ENCODE measurements at regions not wholly inside any gene's neighbourhood (a gene's known extent, or its start where the extent isn't known, plus 50 kb on each side); places are given as distances from the start of the nearest gene placed in this dataset.
"Not testable (repeated sequence)": the region's sequence is repeated elsewhere in the genome, so short reads cannot be mapped to it uniquely, and the experiment has no call there.

DNA sequence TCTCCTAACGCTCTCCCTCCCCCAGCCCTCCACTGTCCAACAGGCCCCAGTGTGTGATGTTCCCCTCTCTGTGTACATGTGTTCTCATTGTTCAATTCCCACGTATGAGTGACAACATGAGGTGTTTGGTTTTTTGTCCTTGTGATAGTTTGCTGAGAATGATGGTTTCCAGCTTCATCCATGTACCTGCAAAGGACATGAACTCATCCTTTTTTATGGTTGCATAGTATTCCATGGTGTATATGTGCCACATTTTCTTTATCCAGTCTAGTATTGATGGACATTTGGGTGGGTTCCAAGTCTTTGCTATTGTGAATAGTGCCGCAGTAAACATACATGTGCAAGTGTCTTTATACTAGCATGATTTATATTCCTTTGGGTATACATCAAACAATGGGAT, 347.4 kb downstream of the MAGEE1 start:
- not testable (repeated sequence) for DNase-seq (ENCODE audit: low spot score in 2 of 2); H3K36me3 Mint-ChIP-seq; ATAC-seq; H3K27ac Mint-ChIP-seq
- H3K9me3 Mint-ChIP-seq: peaks cover 0 to 10% of the 10 kb centered on the region in 2 donors

DNA sequence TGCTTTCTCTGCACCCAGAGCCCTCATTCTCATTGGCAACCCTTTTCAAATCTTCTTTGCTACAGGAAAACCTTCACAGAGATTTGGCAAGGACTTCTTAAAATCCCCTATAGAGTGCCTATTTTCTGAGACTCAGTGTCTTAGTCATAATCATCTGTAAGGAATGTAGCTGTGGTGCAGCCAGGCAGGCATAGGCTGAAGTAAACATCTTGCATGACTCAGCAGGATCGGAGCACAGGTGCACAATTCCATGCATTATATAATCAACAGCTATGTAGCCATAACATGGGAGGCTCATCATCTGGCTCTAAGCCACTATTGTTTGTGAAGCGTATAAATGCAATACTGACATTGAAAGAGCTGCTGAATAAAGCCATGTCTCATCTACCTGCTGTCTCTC, 368.8 kb downstream of the MAGEE1 start:
- Mint-ChIP-seq H3K36me3 (no peaks in the 10 kb centered on the region), H3K9me3 (no peaks in the 10 kb centered on the region), H3K27ac (no peak overlapping the region)
- ATAC-seq (no peak), DNase-seq (ENCODE audit: low spot score in 2 of 2) (no peak)

DNA sequence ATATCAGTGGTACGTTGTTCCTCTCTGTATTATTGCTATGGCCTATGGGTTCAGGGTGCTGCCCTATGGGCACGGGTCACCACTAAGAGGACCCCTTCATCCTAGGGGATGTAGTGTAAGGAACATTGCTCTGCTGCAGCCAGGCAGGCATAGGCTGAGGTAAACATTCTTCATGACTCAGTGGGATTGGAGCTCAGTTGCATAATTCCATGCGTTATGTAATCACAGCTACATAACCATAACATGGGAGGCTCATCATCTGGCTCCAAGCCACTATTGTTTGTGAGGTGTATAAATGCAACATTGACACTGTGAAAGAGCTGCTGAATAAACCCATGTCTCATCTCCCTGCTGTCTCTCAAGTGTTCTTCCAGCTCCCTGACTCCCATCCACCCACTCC, 375.2 kb downstream of the MAGEE1 start:
- Mint-ChIP-seq H3K9me3 (no peaks in the 10 kb centered on the region), H3K36me3 (no peaks in the 10 kb centered on the region), H3K27ac (no peak overlapping the region)
- DNase-seq (ENCODE audit: low spot score in 2 of 2) (no peak), ATAC-seq (no peak)

DNA sequence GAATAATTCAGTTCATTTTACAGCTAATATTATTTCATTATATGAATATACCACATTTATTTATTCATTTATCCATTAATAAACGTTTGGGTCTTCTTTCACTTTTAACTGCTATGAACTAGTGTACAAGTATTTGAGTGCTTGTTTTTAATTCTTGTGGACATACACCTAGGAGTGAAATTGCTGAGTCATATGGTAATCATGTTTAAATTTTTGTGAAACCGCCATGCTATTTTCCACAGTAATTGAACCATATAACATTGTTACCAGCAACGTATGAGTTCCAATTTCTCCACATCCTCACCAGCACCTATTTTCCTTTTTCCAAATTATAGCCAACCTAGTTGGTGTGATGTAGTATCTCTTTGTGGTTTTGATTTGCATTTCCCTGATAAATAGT, 388.2 kb downstream of the MAGEE1 start:
- Mint-ChIP-seq H3K27ac (no peak overlapping the region), H3K9me3 (no peaks in the 10 kb centered on the region), H3K36me3 (no peaks in the 10 kb centered on the region)
- no peak for ATAC-seq
- no peak for DNase-seq (ENCODE audit: low spot score in 2 of 2)

DNA sequence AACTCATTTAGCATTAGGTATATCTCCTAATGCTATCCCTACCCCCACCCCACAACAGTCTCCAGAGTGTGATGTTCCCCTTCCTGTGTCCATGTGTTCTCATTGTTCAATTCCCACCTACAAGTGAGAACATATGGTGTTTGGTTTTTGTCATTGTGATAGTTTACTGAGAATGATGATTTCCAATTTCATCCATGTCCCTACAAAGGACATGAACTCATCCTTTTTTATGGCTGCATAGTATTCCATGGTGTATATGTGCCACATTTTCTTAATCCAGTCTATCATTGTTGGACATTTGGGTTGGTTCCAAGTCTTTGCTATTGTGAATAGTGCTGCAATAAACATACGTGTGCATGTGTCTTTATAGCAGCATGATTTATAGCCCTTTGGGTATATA, 389.8 kb downstream of the MAGEE1 start:
- not testable (repeated sequence) for DNase-seq (ENCODE audit: low spot score in 2 of 2); H3K9me3 Mint-ChIP-seq; ATAC-seq; H3K27ac Mint-ChIP-seq; H3K36me3 Mint-ChIP-seq

DNA sequence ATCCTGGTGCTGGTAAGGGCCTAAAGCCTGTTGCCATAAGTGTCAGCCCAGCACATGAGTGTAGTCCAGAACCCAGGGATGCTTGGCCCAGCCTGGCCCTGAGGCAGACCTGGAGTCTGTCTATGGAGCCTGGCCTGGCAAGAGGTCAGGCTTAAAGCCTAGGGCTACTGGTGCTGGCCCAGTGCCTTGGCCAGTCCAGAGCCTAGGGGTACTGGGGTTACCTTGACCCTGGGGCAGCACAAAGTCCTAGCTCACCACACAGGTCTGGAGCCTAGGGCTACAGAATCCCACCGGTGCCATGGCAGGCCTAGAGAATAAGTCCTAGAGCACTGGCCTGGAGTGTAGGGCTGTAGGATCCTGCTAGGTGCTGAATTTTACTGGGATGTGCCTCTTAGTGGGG, 393.8 kb downstream of the MAGEE1 start:
- DNase-seq (ENCODE audit: low spot score in 2 of 2) (no peak), ATAC-seq (no peak)
- Mint-ChIP-seq H3K27ac (no peak overlapping the region), H3K36me3 (no peaks in the 10 kb centered on the region), H3K9me3 (no peaks in the 10 kb centered on the region)

DNA sequence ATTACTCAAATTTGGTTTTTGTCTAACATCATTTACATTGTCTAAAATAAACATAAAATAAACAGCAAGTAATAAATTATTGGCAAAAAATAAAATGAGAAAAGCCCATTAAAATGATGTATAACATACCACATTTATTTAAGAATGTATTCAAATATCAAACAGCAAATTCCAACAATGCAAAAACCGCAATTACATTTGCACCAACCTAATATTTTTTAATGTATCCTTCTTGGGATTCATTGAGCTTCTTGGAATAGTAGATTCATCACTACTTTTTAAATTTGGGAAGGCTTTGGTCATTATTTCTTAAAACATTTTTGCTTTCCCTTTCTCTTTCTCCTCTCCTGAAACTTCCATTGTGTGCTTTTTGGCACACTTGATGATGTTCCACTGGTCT, 400.2 kb downstream of the MAGEE1 start:
- DNase-seq (ENCODE audit: low spot score in 2 of 2): no peak
- ATAC-seq: no peak
- Mint-ChIP-seq H3K9me3 (no peaks in the 10 kb centered on the region), H3K27ac (no peak overlapping the region), H3K36me3 (no peaks in the 10 kb centered on the region)

DNA sequence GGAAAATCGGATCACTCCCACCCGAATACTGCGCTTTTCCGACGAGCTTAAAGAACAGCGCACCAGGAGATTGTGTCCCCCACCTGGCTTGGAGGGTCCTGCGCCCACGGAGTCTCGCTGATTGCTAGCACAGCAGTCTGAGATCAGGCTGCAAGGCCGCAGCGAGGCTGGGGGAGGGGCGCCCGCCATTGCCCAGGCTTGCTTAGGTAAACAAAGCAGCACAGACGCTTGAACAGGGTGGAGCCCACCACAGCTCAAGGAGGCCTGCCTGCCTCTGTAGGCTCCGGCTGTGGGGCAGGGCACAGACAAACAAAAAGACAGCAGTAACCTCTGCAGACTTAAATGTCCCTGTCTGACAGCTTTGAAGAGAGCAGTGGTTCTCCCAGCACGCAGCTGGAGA, 413.4 kb downstream of the MAGEE1 start:
- peaks cover 0 to 17% of the 10 kb centered on the region in 2 donors for H3K36me3 Mint-ChIP-seq
- DNase-seq (ENCODE audit: low spot score in 2 of 2); H3K27ac Mint-ChIP-seq; H3K9me3 Mint-ChIP-seq; ATAC-seq: not testable (repeated sequence)

DNA sequence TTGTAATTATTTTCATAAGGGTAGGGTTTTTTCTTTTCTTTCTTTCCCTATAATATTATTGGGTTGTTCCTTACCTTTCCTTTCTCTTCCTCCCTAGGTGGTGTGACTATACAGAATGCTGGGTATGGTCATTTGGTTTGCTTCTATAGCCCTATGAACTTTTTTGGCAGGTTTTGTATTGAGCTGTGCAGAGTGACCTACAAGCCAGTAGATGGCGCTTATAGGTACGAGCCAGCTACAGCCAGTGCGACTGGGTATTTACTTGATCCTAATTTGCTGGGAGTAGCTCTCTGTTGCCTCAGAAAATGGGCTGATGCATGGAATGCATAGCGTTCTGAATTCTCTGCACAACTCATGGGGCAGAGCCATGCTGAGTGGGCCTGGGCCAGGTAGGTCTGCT, 423.3 kb downstream of the MAGEE1 start:
- Mint-ChIP-seq H3K36me3 (no peaks in the 10 kb centered on the region), H3K9me3 (peaks cover 4 to 7% of the 10 kb centered on the region in 2 donors), H3K27ac (no peak overlapping the region)
- ATAC-seq: no peak
- DNase-seq (ENCODE audit: low spot score in 2 of 2): no peak

DNA sequence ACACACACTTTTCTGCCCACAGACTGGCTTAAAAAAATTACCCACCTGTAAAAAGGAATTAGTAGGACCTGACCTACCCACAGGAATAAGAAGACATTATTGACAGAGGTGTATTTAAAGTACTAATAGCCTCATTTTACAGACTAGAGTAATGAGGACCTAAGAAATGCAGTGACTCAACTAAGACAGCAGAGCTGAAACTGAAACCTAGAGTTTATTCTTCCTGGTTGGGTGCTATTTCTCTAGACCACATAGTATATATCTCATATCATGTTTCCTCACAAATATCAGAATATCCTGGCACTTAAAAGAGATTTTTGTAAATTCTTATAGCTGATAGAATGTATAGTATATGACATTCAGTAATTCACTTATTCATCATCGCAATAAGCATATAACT, 435.0 kb downstream of the MAGEE1 start:
- Mint-ChIP-seq H3K36me3 (no peaks in the 10 kb centered on the region), H3K27ac (no peak overlapping the region), H3K9me3 (no peaks in the 10 kb centered on the region)
- DNase-seq (ENCODE audit: low spot score in 2 of 2) (no peak), ATAC-seq (no peak)

DNA sequence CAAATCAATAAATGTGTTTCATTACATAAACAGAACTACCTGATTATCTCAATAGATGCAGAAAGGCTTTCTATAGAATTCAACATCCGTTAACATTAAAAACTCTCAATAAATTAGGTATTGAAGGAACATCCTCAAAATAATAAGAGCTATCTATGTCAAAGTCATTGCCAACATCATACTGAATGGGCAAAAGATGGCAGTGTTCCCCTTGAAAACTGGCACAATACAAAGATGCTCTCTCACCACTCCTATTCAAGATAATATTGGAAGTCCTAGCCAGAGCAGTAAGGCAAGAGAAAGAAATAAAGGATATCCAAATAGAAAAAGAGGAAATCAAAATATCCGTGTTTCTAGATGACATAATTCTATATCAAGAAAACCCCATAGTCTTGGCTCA, 466.4 kb downstream of the MAGEE1 start:
- Mint-ChIP-seq H3K36me3 (peaks cover 0 to 15% of the 10 kb centered on the region in 2 donors), H3K9me3 (peaks cover 4 to 8% of the 10 kb centered on the region in 2 donors), H3K27ac (no peak overlapping the region)
- DNase-seq (ENCODE audit: low spot score in 2 of 2) (no peak), ATAC-seq (no peak)

DNA sequence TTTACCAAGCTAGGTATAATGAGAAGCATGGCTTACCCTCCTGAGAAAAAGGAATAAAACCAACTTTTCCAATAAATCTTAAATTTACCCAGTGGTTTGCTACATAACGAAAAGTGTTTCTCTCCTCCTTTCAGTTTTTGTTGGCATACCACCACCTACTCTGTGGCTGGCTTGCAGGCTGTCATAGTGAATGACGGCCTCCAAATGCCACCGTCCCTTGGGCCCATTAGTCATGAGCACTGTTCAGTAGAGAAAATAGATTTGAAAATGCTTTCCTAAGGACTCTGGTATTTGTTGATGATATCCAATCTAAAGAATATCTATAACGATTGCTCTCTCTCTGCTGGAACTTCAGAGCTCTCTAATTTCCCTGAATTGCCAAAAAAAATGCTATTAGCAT, 488.3 kb downstream of the MAGEE1 start:
- H3K36me3 Mint-ChIP-seq: no peaks in the 10 kb centered on the region
- no peak for DNase-seq (ENCODE audit: low spot score in 2 of 2)
- ATAC-seq: no peak
- H3K9me3 Mint-ChIP-seq: no peaks in the 10 kb centered on the region
- H3K27ac Mint-ChIP-seq: no peak overlapping the region

DNA sequence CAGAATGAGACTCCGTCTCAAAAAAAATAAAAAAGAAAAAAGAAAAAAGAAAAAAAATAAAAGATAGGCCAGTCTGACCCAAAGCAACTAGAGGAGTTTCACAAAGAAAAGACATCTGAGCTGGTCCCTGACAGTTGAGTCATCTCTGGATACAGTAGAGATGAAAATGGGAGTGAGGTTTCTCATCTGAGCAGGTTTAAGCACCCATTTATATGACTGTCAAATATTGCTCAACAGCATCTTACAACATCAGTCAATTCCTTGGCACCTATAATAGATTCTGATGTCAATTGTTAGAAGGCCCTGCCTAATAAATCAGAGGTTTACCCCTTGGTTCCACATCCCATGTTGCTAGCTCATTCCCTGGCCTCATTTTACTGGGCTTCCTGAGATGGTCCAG, 490.5 kb downstream of the MAGEE1 start:
- Mint-ChIP-seq H3K36me3 (no peaks in the 10 kb centered on the region), H3K9me3 (no peaks in the 10 kb centered on the region)

DNA sequence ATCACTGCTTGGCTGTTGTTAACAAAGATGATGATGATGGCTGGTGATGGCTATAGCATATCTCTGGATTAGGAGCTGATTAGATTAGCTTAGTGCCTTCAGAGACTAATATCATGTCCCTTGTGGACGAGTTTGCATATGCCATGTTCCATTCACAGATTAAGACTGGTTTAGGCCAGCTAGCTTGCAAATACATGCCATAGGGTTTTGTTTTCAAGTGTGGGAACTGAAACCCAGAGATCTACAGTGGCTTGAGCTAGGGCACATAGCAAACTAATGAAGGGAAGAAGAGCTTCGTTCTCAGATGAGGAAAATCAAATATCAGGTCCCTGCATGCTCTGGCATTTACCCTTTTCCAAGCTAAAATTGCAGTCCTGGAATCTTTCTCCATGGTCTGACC, 492.3 kb downstream of the MAGEE1 start:
- Mint-ChIP-seq H3K9me3 (no peaks in the 10 kb centered on the region), H3K27ac (no peak overlapping the region), H3K36me3 (no peaks in the 10 kb centered on the region)
- no peak for ATAC-seq
- DNase-seq (ENCODE audit: low spot score in 2 of 2): no peak

More for the DNA sequence above, 490.5 kb downstream of the MAGEE1 start:
- ATAC-seq: no peak
- no peak overlapping the region for H3K27ac Mint-ChIP-seq
- no peak for DNase-seq (ENCODE audit: low spot score in 2 of 2)

DNA sequence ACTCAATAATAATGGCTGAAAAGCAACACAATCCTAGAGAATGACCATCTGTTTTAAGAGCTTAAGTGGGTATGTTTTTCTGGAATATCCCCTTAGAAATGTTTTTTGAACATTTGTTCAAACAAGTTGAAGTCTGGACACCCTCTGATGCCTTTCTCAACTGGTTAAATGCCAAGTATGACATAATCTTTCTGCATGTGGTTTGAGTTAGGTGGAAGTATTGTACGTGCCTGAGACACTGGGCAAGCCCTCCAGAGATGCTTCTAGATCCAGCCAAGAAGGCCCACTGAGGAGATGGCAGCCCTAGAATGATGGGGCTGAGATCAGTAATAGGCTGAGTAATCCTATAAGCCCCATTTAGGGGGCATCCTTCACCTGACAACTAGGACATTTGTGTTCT, 493.1 kb downstream of the MAGEE1 start:
- DNase-seq (ENCODE audit: low spot score in 2 of 2) (no peak), ATAC-seq (no peak)
- H3K36me3 Mint-ChIP-seq: no peaks in the 10 kb centered on the region
- H3K9me3 Mint-ChIP-seq: no peaks in the 10 kb centered on the region
- H3K27ac Mint-ChIP-seq: no peak overlapping the region

DNA sequence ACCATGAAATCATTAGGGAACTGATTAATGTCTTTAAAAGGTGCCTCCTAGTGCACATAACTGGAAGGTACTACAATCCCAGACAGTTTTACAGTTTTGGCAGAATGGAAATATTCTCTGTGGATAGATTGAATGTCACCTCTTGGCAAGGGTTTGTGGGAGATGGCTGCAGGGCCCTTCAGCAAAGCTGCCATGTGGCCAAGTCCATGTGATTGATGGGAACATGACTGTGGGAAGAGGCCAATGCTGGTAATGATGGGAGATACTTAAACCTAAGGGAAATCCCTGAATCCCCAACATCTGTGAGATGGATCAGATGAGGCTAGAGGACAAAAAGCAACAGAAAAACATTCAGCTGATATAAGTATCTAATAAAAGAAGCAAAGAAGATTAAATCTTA, 493.7 kb downstream of the MAGEE1 start:
- Mint-ChIP-seq H3K9me3 (no peaks in the 10 kb centered on the region), H3K27ac (no peak overlapping the region), H3K36me3 (no peaks in the 10 kb centered on the region)
- no peak for DNase-seq (ENCODE audit: low spot score in 2 of 2)
- no peak for ATAC-seq

DNA sequence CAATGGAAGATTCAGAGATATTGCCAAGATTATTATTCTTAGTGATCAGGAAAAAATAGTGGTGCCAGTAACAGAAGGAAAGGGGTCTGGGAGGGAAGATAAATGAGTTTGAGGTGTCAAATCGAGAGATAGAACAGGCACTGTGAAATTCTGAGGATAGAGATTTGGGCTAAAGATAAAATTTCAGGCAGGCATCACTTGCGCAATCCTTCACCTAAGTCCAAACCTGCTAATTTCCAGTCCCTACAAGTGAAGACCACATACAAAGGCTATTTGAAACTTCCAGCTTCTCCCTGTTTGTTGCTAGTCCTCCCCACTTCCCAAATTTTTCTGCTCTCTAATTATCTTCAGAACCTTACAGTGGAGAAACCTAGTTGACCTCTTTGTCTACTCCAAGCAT, 494.6 kb downstream of the MAGEE1 start:
- Mint-ChIP-seq H3K27ac (no peak overlapping the region), H3K36me3 (no peaks in the 10 kb centered on the region), H3K9me3 (peaks cover 0 to under 1% of the 10 kb centered on the region in 2 donors)
- DNase-seq (ENCODE audit: low spot score in 2 of 2): no peak
- ATAC-seq: no peak

DNA sequence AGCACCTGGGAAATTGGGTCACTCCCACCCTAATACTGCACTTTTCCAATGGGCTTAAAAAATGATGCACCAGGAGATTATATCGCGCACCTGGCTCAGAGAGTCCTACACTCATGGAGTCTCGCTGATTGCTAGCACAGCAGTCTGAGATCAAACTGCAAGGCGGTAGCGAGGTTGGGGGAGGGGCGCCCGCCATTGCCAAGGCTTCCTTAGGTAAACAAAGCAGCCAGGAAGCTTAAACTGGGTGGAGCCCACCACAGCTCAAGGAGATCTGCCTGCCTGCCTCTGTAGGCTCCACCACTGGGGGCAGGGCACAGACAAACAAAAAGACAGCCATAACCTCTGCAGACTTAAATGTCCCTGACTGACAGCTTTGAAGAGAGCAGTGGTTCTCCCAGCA, 497.1 kb downstream of the MAGEE1 start:
- not testable (repeated sequence) for H3K36me3 Mint-ChIP-seq; H3K9me3 Mint-ChIP-seq; ATAC-seq; DNase-seq (ENCODE audit: low spot score in 2 of 2); H3K27ac Mint-ChIP-seq

DNA sequence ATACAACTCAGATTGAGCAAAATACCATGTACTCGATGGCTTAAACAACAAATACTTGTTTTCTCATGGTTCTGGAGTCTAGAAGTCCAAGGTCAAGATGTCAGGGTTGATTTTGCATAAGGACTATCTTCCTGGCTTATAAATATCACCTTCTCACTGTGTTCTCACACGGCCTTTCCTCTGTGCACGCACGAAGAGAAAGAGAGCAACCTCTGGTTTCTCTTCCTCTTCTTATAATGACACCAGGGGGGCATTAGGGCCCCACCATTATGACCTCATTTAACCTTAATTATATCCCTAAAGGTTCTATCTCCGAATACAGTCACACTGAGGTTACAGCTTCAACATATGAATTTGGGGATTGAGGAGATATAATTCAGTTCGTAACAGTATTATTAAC, 504.0 kb downstream of the MAGEE1 start:
- Mint-ChIP-seq H3K9me3 (peaks cover 4% of the 10 kb centered on the region in 2 donors), H3K27ac (no peak overlapping the region), H3K36me3 (no peaks in the 10 kb centered on the region)
- ATAC-seq: no peak
- no peak for DNase-seq (ENCODE audit: low spot score in 2 of 2)

All from activated naive CD4-positive, alpha-beta T cell treated with anti-CD3 and anti-CD28 coated beads, Interleukin-2, amount 50 U/mL, for 72 hours (primary cell).